Stimulated activated CD4-positive, alpha-beta T cell treated with anti-CD3 and anti-CD28 coated beads, Interleukin-12 subunit alpha, Interleukin-12 subunit beta, amount 100 ng/mL, for 24 hours (primary cell): ENCODE measurements at regions not wholly inside any gene's neighbourhood (a gene's known extent, or its start where the extent isn't known, plus 50 kb on each side); places are given as distances from the start of the nearest gene placed in this dataset.
"Not testable (repeated sequence)": the region's sequence is repeated elsewhere in the genome, so short reads cannot be mapped to it uniquely, and the experiment has no call there.

Source experiments
- DNase-seq, 2 experiments: peaks; one replicate each; pipeline ENCODE4 v3.0.0-alpha.2; 2020; ENCODE audit warnings: low read depth in 2 of 2

GRCh38 chr5:32534041-32534440 lies 51.3 kb upstream of the SUB1 start:
- DNase-seq: no peak

- DNase-seq: no peak
Measured at GRCh38 chr5:32531885-32532520, 53.4 kb upstream of the SUB1 start.

- DNase-seq: not testable (repeated sequence)
Measured at GRCh38 chr5:32527321-32527720, 58.0 kb upstream of the SUB1 start.

- no peak for DNase-seq
Measured at GRCh38 chr5:32526810-32527209, 58.5 kb upstream of the SUB1 start.

- DNase-seq: no peak
Measured at GRCh38 chr5:32523625-32524024, 61.7 kb upstream of the SUB1 start.

GRCh38 chr5:32522429-32523143 lies 62.8 kb upstream of the SUB1 start:
- no peak for DNase-seq

- no peak for DNase-seq
Measured at GRCh38 chr5:32521481-32521880, 63.9 kb upstream of the SUB1 start.

GRCh38 chr5:32520972-32521371 lies 64.4 kb upstream of the SUB1 start:
- DNase-seq: no peak

- DNase-seq: no peak
Measured at GRCh38 chr5:32520356-32520755, 65.0 kb upstream of the SUB1 start.

GRCh38 chr5:32519508-32519907 lies 65.8 kb upstream of the SUB1 start:
- no peak for DNase-seq

- DNase-seq: no peak
Measured at GRCh38 chr5:32514806-32515205, 70.3 kb upstream of the ZFR start.

- no peak for DNase-seq
Measured at GRCh38 chr5:32512926-32513325, 68.4 kb upstream of the ZFR start.

GRCh38 chr5:32511776-32512374 lies 67.3 kb upstream of the ZFR start:
- DNase-seq: no peak

GRCh38 chr5:32510860-32511259 lies 66.3 kb upstream of the ZFR start:
- DNase-seq: no peak

- DNase-seq: no peak
Measured at GRCh38 chr5:32508806-32509805, 64.6 kb upstream of the ZFR start.

- DNase-seq: no peak
Measured at GRCh38 chr5:32507738-32508434, 63.3 kb upstream of the ZFR start.

- DNase-seq: no peak
Measured at GRCh38 chr5:32506799-32507198, 62.3 kb upstream of the ZFR start.

GRCh38 chr5:32506201-32506661 lies 61.7 kb upstream of the ZFR start:
- DNase-seq: no peak

- no peak for DNase-seq
Measured at GRCh38 chr5:32505756-32506155, 61.2 kb upstream of the ZFR start.

- no peak for DNase-seq
Measured at GRCh38 chr5:32504989-32505596, 60.6 kb upstream of the ZFR start.
